ENCODE measurements at regions not wholly inside any gene's neighbourhood (a gene's known extent, or its start where the extent isn't known, plus 50 kb on each side); places are given as distances from the start of the nearest gene placed in this dataset.

GRCh38 chr3:124451630-124452317 lies 278.5 kb upstream of the UMPS start:
- TF ChIP-seq, protein P1, sequence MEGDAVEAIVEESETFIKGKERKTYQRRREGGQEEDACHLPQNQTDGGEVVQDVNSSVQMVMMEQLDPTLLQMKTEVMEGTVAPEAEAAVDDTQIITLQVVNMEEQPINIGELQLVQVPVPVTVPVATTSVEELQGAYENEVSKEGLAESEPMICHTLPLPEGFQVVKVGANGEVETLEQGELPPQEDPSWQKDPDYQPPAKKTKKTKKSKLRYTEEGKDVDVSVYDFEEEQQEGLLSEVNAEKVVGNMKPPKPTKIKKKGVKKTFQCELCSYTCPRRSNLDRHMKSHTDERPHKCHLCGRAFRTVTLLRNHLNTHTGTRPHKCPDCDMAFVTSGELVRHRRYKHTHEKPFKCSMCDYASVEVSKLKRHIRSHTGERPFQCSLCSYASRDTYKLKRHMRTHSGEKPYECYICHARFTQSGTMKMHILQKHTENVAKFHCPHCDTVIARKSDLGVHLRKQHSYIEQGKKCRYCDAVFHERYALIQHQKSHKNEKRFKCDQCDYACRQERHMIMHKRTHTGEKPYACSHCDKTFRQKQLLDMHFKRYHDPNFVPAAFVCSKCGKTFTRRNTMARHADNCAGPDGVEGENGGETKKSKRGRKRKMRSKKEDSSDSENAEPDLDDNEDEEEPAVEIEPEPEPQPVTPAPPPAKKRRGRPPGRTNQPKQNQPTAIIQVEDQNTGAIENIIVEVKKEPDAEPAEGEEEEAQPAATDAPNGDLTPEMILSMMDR (IDR thresholded peaks at IDR 0.05): no peak
- TF ChIP-seq POLR2A (IDR thresholded peaks at IDR 0.05): no peak

All from right lobe of liver (tissue), 4 donors.